GM12878 (cell line): ENCODE measurements at regions not wholly inside any gene's neighbourhood (a gene's known extent, or its start where the extent isn't known, plus 50 kb on each side); places are given as distances from the start of the nearest gene placed in this dataset.

Source experiments
- ATAC-seq: fragments of 200-7000 bp; cut with Tn5 transposase; 3 replicates; pipeline ENCODE4 v1.9.1; 2020; ENCODE audit warnings: mild to moderate bottlenecking, moderate library complexity
- BruUV-seq: library from RNA; stranded (reverse); fragments of 400-500 nt; replicated peaks from 2 replicates; lab custom pipeline; 2021; lab: Mats Ljungman, UMichigan
- CTCF ChIA-PET: fragments of 300-600 bp; sonication (Branson Sonifier 250); formaldehyde crosslinking; extraction: SDS; loops from one replicate; lab custom pipeline; 2021; ENCODE audit warnings: inconsistent platforms; lab: Yijun Ruan, JAX
- POLR2A ChIA-PET: fragments of 350-600 bp; formaldehyde crosslinking; extraction: SDS; loops from one replicate; lab custom pipeline; 2021; ENCODE audit warnings: inconsistent platforms; lab: Charles Lee
- RAD21 ChIA-PET: fragments of 300-600 bp; sonication (Branson Sonifier 250); formaldehyde crosslinking; loops from one replicate; lab custom pipeline; 2023; ENCODE audit warnings: antibody characterized with exemption; ENCODE audit not compliant: unreplicated experiment; lab: Charles Lee
- SMC1A ChIA-PET: fragments of 300-600 bp; sonication (Branson Sonifier 250); formaldehyde crosslinking; loops from one replicate; lab custom pipeline; 2023; ENCODE audit not compliant: unreplicated experiment, uncharacterized antibody; lab: Charles Lee
- DNase-seq: peaks from one replicate; pipeline ENCODE4 v3.0.0-alpha.2; 2011; ENCODE audit warnings: low read depth, low spot score
- FAIRE-seq: peaks from 3 replicates; lab custom pipeline; 2011; peaks lifted over from hg19 to GRCh38; lab: Jason Lieb, UNC
- H2AFZ ChIP-seq: 2 replicates; pipeline ENCODE4 v1.6.0; 2011; ENCODE audit warnings: low read depth, low read length, control low read depth; ENCODE audit not compliant: control insufficient read depth
- H3K27ac ChIP-seq: 2 replicates; pipeline ENCODE4 v1.5.1; 2011; ENCODE audit warnings: control low read depth; ENCODE audit not compliant: control insufficient read depth, insufficient read depth
- H3K27me3 ChIP-seq, 2 experiments: replicated peaks in 1 of 2; 2 replicates each; pipeline versions ENCODE4 v1.6.0 to v1.6.1; 2011; ENCODE audit warnings: low read length in 1 of 2; ENCODE audit not compliant: control insufficient read depth in 2 of 2, insufficient read depth in 2 of 2
- H3K36me3 ChIP-seq, 2 experiments: 2 replicates each; pipeline ENCODE4 v1.5.1; 2011; ENCODE audit warnings: low read length in 1 of 2; ENCODE audit not compliant: control insufficient read depth in 2 of 2, insufficient read depth in 2 of 2
- H3K4me1 ChIP-seq: 2 replicates; pipeline ENCODE4 v1.6.1; 2011; ENCODE audit warnings: mild to moderate bottlenecking, low read length, moderate library complexity, mixed read lengths; ENCODE audit not compliant: control insufficient read depth, insufficient read depth
- H3K4me2 ChIP-seq: 2 replicates; pipeline ENCODE4 v1.6.0; 2011; ENCODE audit warnings: control low read depth; ENCODE audit not compliant: control insufficient read depth, insufficient read depth
- H3K4me3 ChIP-seq: fragments of 200-600 bp; sonication (generic); 2 replicates; pipeline ENCODE4 v1.5.1; 2016
- H3K79me2 ChIP-seq: 2 replicates; pipeline ENCODE4 v1.6.0; 2011; ENCODE audit warnings: low read length; ENCODE audit not compliant: control insufficient read depth, insufficient read depth
- H3K9ac ChIP-seq: 2 replicates; pipeline ENCODE4 v1.8.0; 2011; ENCODE audit warnings: low read length, control low read depth, mixed read lengths; ENCODE audit not compliant: control insufficient read depth, insufficient read depth
- H3K9me3 ChIP-seq: replicated peaks from 3 replicates; pipeline ENCODE4 v1.5.1; 2011; ENCODE audit warnings: mild to moderate bottlenecking, low read length; ENCODE audit not compliant: control insufficient read depth, insufficient read depth
- H4K20me1 ChIP-seq: 2 replicates; pipeline ENCODE4 v1.6.0; 2011; ENCODE audit not compliant: control insufficient read depth, insufficient read depth
- ASH2L ChIP-seq: fragments of 300-600, 200-600 bp; sonication (generic); IDR thresholded peaks from 2 replicates; pipeline ENCODE4 v1.6.1; 2017; ENCODE audit warnings: low read depth, mild to moderate bottlenecking, borderline replicate concordance
- BRCA1 ChIP-seq: IDR thresholded peaks from 2 replicates; pipeline ENCODE4 v1.6.1; 2011; ENCODE audit warnings: low read depth, low read length, improper control_type of control experiment
- CHD4 ChIP-seq: fragments of 200-600 bp; sonication (generic); IDR thresholded peaks from 2 replicates; pipeline ENCODE4 v1.6.1; 2016; ENCODE audit warnings: mild to moderate bottlenecking
- EGR1 ChIP-seq, 2 experiments: IDR thresholded peaks; 1 replicate in 1 of 2; 2 replicates in 1 of 2; pipeline ENCODE4 v1.6.1; 2011 to 2012; ENCODE audit warnings: low read depth in 2 of 2, low read length in 2 of 2, borderline replicate concordance in 1 of 2, mild to moderate bottlenecking in 1 of 2, moderate library complexity in 1 of 2
- FOXK2 ChIP-seq: fragments of 450-650 bp; IDR thresholded peaks from 2 replicates; pipeline ENCODE4 v1.6.1; 2017; ENCODE audit warnings: mild to moderate bottlenecking, moderate library complexity
- FOXM1 ChIP-seq: IDR thresholded peaks from 2 replicates; pipeline ENCODE4 v1.6.1; 2012; ENCODE audit warnings: low read depth, mild to moderate bottlenecking, inconsistent platforms, low read length, moderate library complexity
- HDGF ChIP-seq: fragments of 450-650 bp; IDR thresholded peaks from 2 replicates; pipeline ENCODE4 v1.6.1; 2016; ENCODE audit warnings: antibody characterized with exemption
- HSF1 ChIP-seq: fragments of 150-350 bp; IDR thresholded peaks from 2 replicates; pipeline ENCODE4 v1.6.1; 2014; ENCODE audit warnings: mild to moderate bottlenecking, low read depth, low read length
- JUNB ChIP-seq: IDR thresholded peaks from 2 replicates; pipeline ENCODE4 v1.6.1; 2016; ENCODE audit warnings: antibody characterized with exemption, mild to moderate bottlenecking
- KDM1A ChIP-seq: fragments of 200-600 bp; sonication (generic); IDR thresholded peaks from 2 replicates; pipeline ENCODE4 v1.6.1; 2016; ENCODE audit warnings: borderline replicate concordance
- MTA2 ChIP-seq: fragments of 450-650 bp; IDR thresholded peaks from 2 replicates; pipeline ENCODE4 v1.6.1; 2016; ENCODE audit warnings: low read depth, mild to moderate bottlenecking, moderate library complexity
- NFYB ChIP-seq: IDR thresholded peaks from 2 replicates; pipeline ENCODE4 v1.6.1; 2011; ENCODE audit warnings: low read depth, mild to moderate bottlenecking, low read length, improper control_type of control experiment, moderate library complexity; ENCODE audit not compliant: insufficient read depth
- NRF1 ChIP-seq: conservative IDR thresholded peaks from 2 replicates; pipeline ENCODE4 v1.6.1; 2011; ENCODE audit warnings: mild to moderate bottlenecking, low read depth, low read length, improper control_type of control experiment
- RAD21 ChIP-seq: IDR thresholded peaks from 2 replicates; pipeline ENCODE4 v1.6.1; 2011; ENCODE audit warnings: mild to moderate bottlenecking, low read depth, low read length, moderate library complexity; ENCODE audit not compliant: insufficient read depth
- RB1 ChIP-seq: fragments of 450-650 bp; formaldehyde crosslinking; IDR thresholded peaks from 2 replicates; pipeline ENCODE4 v1.6.1; 2017; ENCODE audit warnings: mild to moderate bottlenecking, borderline replicate concordance
- RUNX3 ChIP-seq: IDR thresholded peaks from 2 replicates; pipeline ENCODE4 v1.6.1; 2012; ENCODE audit warnings: low read length, inconsistent platforms
- STAT1 ChIP-seq: fragments of 450-650 bp; conservative IDR thresholded peaks from 2 replicates; pipeline ENCODE4 v1.6.1; 2014; ENCODE audit warnings: antibody characterized with exemption, mild to moderate bottlenecking
- STAT3 ChIP-seq: IDR thresholded peaks from 2 replicates; pipeline ENCODE4 v1.6.1; 2011; ENCODE audit warnings: low read depth, low read length, improper control_type of control experiment
- YY1 ChIP-seq: IDR thresholded peaks from 2 replicates; pipeline ENCODE4 v1.6.1; 2011; ENCODE audit warnings: low read depth, mild to moderate bottlenecking, low read length
- ZNF384 ChIP-seq: IDR thresholded peaks from 2 replicates; pipeline ENCODE4 v1.6.1; 2012; ENCODE audit warnings: low read depth, mild to moderate bottlenecking, low read length, improper control_type of control experiment, borderline replicate concordance
- ZSCAN29 ChIP-seq: fragments of 450-650 bp; IDR thresholded peaks from 2 replicates; pipeline ENCODE4 v1.6.1; 2017; ENCODE audit warnings: mild to moderate bottlenecking, moderate library complexity
- ZZZ3 ChIP-seq: IDR thresholded peaks from 2 replicates; pipeline ENCODE4 v1.6.1; 2011; ENCODE audit warnings: low read depth; ENCODE audit not compliant: control insufficient read depth, insufficient read length
- in situ Hi-C: fragments of 300-500 bp; cut with MboI; formaldehyde crosslinking; loops from 9 replicates; pipeline ENCODE4 v1.14.3; 2018; ENCODE audit warnings: mixed read lengths
- intact Hi-C: fragments of 100-400 bp; cut with micrococcal nuclease; formaldehyde crosslinking; loops from one replicate; pipeline ENCODE4 v1.14.2; 2022; ENCODE audit not compliant: unreplicated experiment
- TF ChIP-seq, protein P1 (sequence below): fragments of 450-650 bp; IDR thresholded peaks from 2 replicates; pipeline ENCODE4 v1.6.1; 2016; ENCODE audit warnings: mild to moderate bottlenecking

GRCh38 chr10:64219271-64220025, 698.2 kb downstream of the REEP3 start (continued):
- no peak for TF ChIP-seq ZSCAN29
- TF ChIP-seq JUNB, result no peak
- TF ChIP-seq ASH2L, result no peak
- TF ChIP-seq STAT3, result no peak
- TF ChIP-seq EGR1 (IDR thresholded peaks at IDR 0.05; ENCODE audit: borderline replicate concordance in 1 of 2, low read depth in 2 of 2, low read length in 2 of 2), result no peak
- no peak for TF ChIP-seq FOXK2
- TF ChIP-seq ZZZ3, result no peak
- no peak for TF ChIP-seq NFYB

GRCh38 chr10:64234489-64234888, 713.3 kb downstream of the REEP3 start:
- Histone ChIP-seq H3K4me2 (no peak overlapping the region), H3K4me3 (no peak overlapping the region), H3K9me3 (no peaks in the 10 kb centered on the region), H3K27me3 (no peaks in the 10 kb centered on the region), H3K79me2 (no peaks in the 10 kb centered on the region), H3K4me1 (no peaks in the 10 kb centered on the region), H3K9ac (no peak overlapping the region), H3K36me3 (no peaks in the 10 kb centered on the region), H2AFZ (no peak overlapping the region), H3K27ac (no peak overlapping the region), H4K20me1 (no peaks in the 10 kb centered on the region)
- FAIRE-seq (no peak), ATAC-seq (no peak), DNase-seq (no peak)
- intact Hi-C loops (loop anchor here (5.0 kb wide), 1 partner anchor 58 kb away; no protein-coding TSS in a partner anchor), in situ Hi-C loops (no loop called here)
- BruUV-seq, result no TSS peak
- TF ChIP-seq FOXK2 (no peak), ZNF384 (no peak), BRCA1 (no peak), NRF1 (no peak), HDGF (no peak), RUNX3 (no peak), YY1 (no peak), FOXM1 (no peak), MTA2 (no peak), KDM1A (no peak), STAT3 (no peak), CHD4 (no peak), HSF1 (no peak), RB1 (no peak), STAT1 (no peak), RAD21 (no peak), JUNB (no peak)
- TF ChIP-seq, protein P1, sequence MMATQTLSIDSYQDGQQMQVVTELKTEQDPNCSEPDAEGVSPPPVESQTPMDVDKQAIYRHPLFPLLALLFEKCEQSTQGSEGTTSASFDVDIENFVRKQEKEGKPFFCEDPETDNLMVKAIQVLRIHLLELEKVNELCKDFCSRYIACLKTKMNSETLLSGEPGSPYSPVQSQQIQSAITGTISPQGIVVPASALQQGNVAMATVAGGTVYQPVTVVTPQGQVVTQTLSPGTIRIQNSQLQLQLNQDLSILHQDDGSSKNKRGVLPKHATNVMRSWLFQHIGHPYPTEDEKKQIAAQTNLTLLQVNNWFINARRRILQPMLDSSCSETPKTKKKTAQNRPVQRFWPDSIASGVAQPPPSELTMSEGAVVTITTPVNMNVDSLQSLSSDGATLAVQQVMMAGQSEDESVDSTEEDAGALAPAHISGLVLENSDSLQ, result no peak
- POLR2A ChIA-PET, result no interaction called here
- SMC1A ChIA-PET, result no interaction called here
- RAD21 ChIA-PET, result no interaction called here
- CTCF ChIA-PET, result no interaction called here
